GM21576 (cell line): ENCODE measurements at regions not wholly inside any gene's neighbourhood (a gene's known extent, or its start where the extent isn't known, plus 50 kb on each side); places are given as distances from the start of the nearest gene placed in this dataset.

Source experiments
- ATAC-seq: cut with Tn5 transposase; IDR thresholded peaks from one replicate; pipeline ENCODE4 v1.9.1; 2021; ENCODE audit warnings: mild to moderate bottlenecking, moderate library complexity; ENCODE audit not compliant: unreplicated experiment

- ATAC-seq: no peak
These were observed 501.3 kb upstream of the SULF2 start for GRCh38 chr20:48286601-48287000.

- ATAC-seq: no peak
These were observed 500.4 kb upstream of the SULF2 start for GRCh38 chr20:48285656-48286055.

- ATAC-seq: no peak
These were observed 499.6 kb upstream of the SULF2 start for GRCh38 chr20:48284837-48285236.

- ATAC-seq: no peak
These were observed 499.0 kb upstream of the SULF2 start for GRCh38 chr20:48284315-48284714.

GRCh38 chr20:48283470-48284110, 498.3 kb upstream of the SULF2 start:
- ATAC-seq: no peak

GRCh38 chr20:48282591-48283228, 497.4 kb upstream of the SULF2 start:
- no peak for ATAC-seq

GRCh38 chr20:48281501-48281900, 496.2 kb upstream of the SULF2 start:
- no peak for ATAC-seq

GRCh38 chr20:48278961-48279481, 493.7 kb upstream of the SULF2 start:
- ATAC-seq: no peak

GRCh38 chr20:48277266-48277665, 492.0 kb upstream of the SULF2 start:
- no peak for ATAC-seq

- no peak for ATAC-seq
These were observed 490.7 kb upstream of the SULF2 start for GRCh38 chr20:48276021-48276342.

GRCh38 chr20:48275286-48276020, 490.2 kb upstream of the SULF2 start:
- no peak for ATAC-seq

GRCh38 chr20:48273843-48274242, 488.6 kb upstream of the SULF2 start:
- ATAC-seq: no peak

- no peak for ATAC-seq
These were observed 485.6 kb upstream of the SULF2 start for GRCh38 chr20:48270885-48271284.

- ATAC-seq: no peak
These were observed 482.8 kb upstream of the SULF2 start for GRCh38 chr20:48267860-48268633.

- ATAC-seq: no peak
These were observed 481.3 kb upstream of the SULF2 start for GRCh38 chr20:48266571-48266970.

GRCh38 chr20:48265791-48266190, 480.5 kb upstream of the SULF2 start:
- ATAC-seq: no peak

- no peak for ATAC-seq
These were observed 477.7 kb upstream of the SULF2 start for GRCh38 chr20:48262955-48263354.

- no peak for ATAC-seq
These were observed 477.2 kb upstream of the SULF2 start for GRCh38 chr20:48262466-48262865.

- no peak for ATAC-seq
These were observed 476.2 kb upstream of the SULF2 start for GRCh38 chr20:48261398-48261910.

GRCh38 chr20:48260129-48260756, 475.0 kb upstream of the SULF2 start:
- ATAC-seq: no peak

GRCh38 chr20:48259456-48259855, 474.2 kb upstream of the SULF2 start:
- no peak for ATAC-seq
